SU-DHL-6 (cell line): ENCODE measurements at regions not wholly inside any gene's neighbourhood (a gene's known extent, or its start where the extent isn't known, plus 50 kb on each side); places are given as distances from the start of the nearest gene placed in this dataset.

ENCODE experiments used
- H2AFZ ChIP-seq: fragments of 200-600 bp; sonication (generic); 2 replicates; pipeline ENCODE4 v1.6.1; 2014; ENCODE audit warnings: low read depth, mild to moderate bottlenecking, moderate library complexity, mixed read lengths, antibody characterized with exemption, low read length; ENCODE audit not compliant: severe bottlenecking
- H3F3A ChIP-seq: fragments of 200-600 bp; shearing (Covaris generic); 2 replicates; pipeline ENCODE4 v1.6.0; 2016; ENCODE audit warnings: antibody characterized with exemption, mild to moderate bottlenecking; ENCODE audit not compliant: insufficient read depth
- H3K27ac ChIP-seq: fragments of 200-600 bp; sonication (generic); 2 replicates; pipeline ENCODE4 v1.5.1; 2016; ENCODE audit warnings: low read depth, mild to moderate bottlenecking, low read length, moderate library complexity, mixed read lengths
- H3K27me3 ChIP-seq: fragments of 200-600 bp; sonication (generic), shearing (Covaris generic); 2 replicates; pipeline ENCODE4 v1.6.0; 2014; ENCODE audit warnings: mild to moderate bottlenecking, low read length
- H3K36me3 ChIP-seq: fragments of 200-600 bp; sonication (generic); 2 replicates; pipeline ENCODE4 v1.6.1; 2014; ENCODE audit warnings: mild to moderate bottlenecking, low read length, mixed read lengths
- H3K4me2 ChIP-seq: fragments of 300-600, 200-600 bp; shearing (Covaris generic), sonication (generic); 2 replicates; pipeline ENCODE4 v1.6.0; 2014; ENCODE audit warnings: low read length, low read depth, mild to moderate bottlenecking; ENCODE audit not compliant: poor library complexity, severe bottlenecking
- H3K4me3 ChIP-seq: fragments of 200-600 bp; sonication (generic); 2 replicates; pipeline ENCODE4 v1.5.1; 2014; ENCODE audit warnings: antibody characterized with exemption, low read length, mild to moderate bottlenecking, mixed read lengths; ENCODE audit not compliant: insufficient read depth, poor library complexity, severe bottlenecking
- H3K79me2 ChIP-seq: fragments of 200-600 bp; sonication (generic); 2 replicates; pipeline ENCODE4 v1.6.1; 2014; ENCODE audit warnings: mild to moderate bottlenecking, low read length, moderate library complexity; ENCODE audit not compliant: insufficient read depth
- H3K9ac ChIP-seq: fragments of 200-600 bp; sonication (generic); 2 replicates; pipeline ENCODE4 v1.7.0; 2014; ENCODE audit warnings: mild to moderate bottlenecking, low read length
- H3K9me2 ChIP-seq: fragments of 200-600 bp; sonication (generic); replicated peaks from 2 replicates; pipeline ENCODE4 v1.6.1; 2014; ENCODE audit warnings: low read length; ENCODE audit not compliant: insufficient read depth
- H3K9me3 ChIP-seq: fragments of 200-600 bp; sonication (generic); 2 replicates; pipeline ENCODE4 v1.6.1; 2014; ENCODE audit warnings: low read length, mixed read lengths; ENCODE audit not compliant: insufficient read depth
- H4K20me1 ChIP-seq: fragments of 200-600 bp; sonication (generic); 2 replicates; pipeline ENCODE4 v1.6.1; 2014; ENCODE audit warnings: low read depth, mild to moderate bottlenecking, antibody characterized with exemption, low read length, moderate library complexity, mixed read lengths
- EZH2phosphoT487 ChIP-seq: fragments of 200-600 bp; sonication (generic), shearing (Covaris generic); conservative IDR thresholded peaks from 2 replicates; pipeline ENCODE4 v1.6.1; 2018; ENCODE audit warnings: mild to moderate bottlenecking, antibody characterized with exemption, low read length, moderate library complexity, mixed read lengths
- TF ChIP-seq, protein P1 (sequence below): fragments of 200-600 bp; sonication (generic); IDR thresholded peaks from one replicate; pipeline ENCODE4 v1.5.1; 2017; ENCODE audit warnings: antibody characterized with exemption, mild to moderate bottlenecking, low read length, moderate library complexity; ENCODE audit not compliant: insufficient read depth, poor library complexity, severe bottlenecking

GRCh38 chr16:55015181-55015913 is 84.7 kb downstream of the IRX5 start:
- Histone ChIP-seq H3K4me2 (no peak overlapping the region), H3K27me3 (no peaks in the 10 kb centered on the region), H2AFZ (no peak overlapping the region), H3K9ac (no peak overlapping the region), H3F3A (no peaks in the 10 kb centered on the region), H3K9me2 (no peaks in the 10 kb centered on the region), H3K4me3 (no peak overlapping the region), H3K36me3 (no peaks in the 10 kb centered on the region), H3K79me2 (no peaks in the 10 kb centered on the region), H3K27ac (no peak overlapping the region), H3K9me3 (no peaks in the 10 kb centered on the region), H4K20me1 (no peaks in the 10 kb centered on the region)
- no peak for TF ChIP-seq EZH2phosphoT487
- TF ChIP-seq, protein P1, sequence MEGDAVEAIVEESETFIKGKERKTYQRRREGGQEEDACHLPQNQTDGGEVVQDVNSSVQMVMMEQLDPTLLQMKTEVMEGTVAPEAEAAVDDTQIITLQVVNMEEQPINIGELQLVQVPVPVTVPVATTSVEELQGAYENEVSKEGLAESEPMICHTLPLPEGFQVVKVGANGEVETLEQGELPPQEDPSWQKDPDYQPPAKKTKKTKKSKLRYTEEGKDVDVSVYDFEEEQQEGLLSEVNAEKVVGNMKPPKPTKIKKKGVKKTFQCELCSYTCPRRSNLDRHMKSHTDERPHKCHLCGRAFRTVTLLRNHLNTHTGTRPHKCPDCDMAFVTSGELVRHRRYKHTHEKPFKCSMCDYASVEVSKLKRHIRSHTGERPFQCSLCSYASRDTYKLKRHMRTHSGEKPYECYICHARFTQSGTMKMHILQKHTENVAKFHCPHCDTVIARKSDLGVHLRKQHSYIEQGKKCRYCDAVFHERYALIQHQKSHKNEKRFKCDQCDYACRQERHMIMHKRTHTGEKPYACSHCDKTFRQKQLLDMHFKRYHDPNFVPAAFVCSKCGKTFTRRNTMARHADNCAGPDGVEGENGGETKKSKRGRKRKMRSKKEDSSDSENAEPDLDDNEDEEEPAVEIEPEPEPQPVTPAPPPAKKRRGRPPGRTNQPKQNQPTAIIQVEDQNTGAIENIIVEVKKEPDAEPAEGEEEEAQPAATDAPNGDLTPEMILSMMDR: no peak

DNA sequence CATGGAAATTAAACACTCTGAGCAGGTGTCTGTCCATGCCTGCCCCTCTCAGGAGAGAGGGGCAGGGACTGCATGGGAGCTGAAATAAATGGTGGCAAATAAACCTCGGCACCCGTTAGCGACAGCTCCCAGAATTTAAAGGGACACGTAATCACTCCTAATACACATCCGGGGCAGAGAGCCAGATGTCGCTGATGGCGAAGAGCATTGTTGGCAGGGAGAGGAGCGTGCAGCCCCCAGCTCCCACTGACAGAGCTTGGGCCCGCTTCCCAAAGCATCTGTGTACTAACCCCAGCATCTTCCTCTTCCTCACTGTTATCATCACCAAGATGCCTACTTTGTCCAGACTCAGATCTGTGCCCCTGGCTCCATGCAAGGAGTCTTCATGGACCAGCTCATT is 85.8 kb downstream of the IRX5 start:
- Histone ChIP-seq H3K9ac (no peak overlapping the region), H2AFZ (no peak overlapping the region), H3F3A (no peaks in the 10 kb centered on the region), H3K79me2 (no peaks in the 10 kb centered on the region), H3K27me3 (no peaks in the 10 kb centered on the region), H3K9me2 (no peaks in the 10 kb centered on the region), H3K4me2 (no peak overlapping the region), H3K9me3 (no peaks in the 10 kb centered on the region), H3K27ac (no peak overlapping the region), H3K36me3 (no peaks in the 10 kb centered on the region), H4K20me1 (no peaks in the 10 kb centered on the region), H3K4me3 (no peak overlapping the region)
- TF ChIP-seq EZH2phosphoT487: no peak
- TF ChIP-seq, protein P1: no peak

GRCh38 chr16:55017321-55017720 is 86.7 kb downstream of the IRX5 start:
- H3K27ac ChIP-seq: no peak overlapping the region
- no peak overlapping the region for H3K4me3 ChIP-seq
- H3K4me2 ChIP-seq: no peak overlapping the region
- no peaks in the 10 kb centered on the region for H4K20me1 ChIP-seq
- no peak overlapping the region for H3K9ac ChIP-seq
- H3K27me3 ChIP-seq: no peaks in the 10 kb centered on the region
- TF ChIP-seq, protein P1: no peak
- no peak for TF ChIP-seq EZH2phosphoT487
- H3F3A ChIP-seq: no peaks in the 10 kb centered on the region
- H3K9me2 ChIP-seq: no peaks in the 10 kb centered on the region
- H2AFZ ChIP-seq: no peak overlapping the region
- no peaks in the 10 kb centered on the region for H3K36me3 ChIP-seq
- H3K79me2 ChIP-seq: no peaks in the 10 kb centered on the region
- no peaks in the 10 kb centered on the region for H3K9me3 ChIP-seq
